NCI-H2029 (cell line): ENCODE measurements at regions not wholly inside any gene's neighbourhood (a gene's known extent, or its start where the extent isn't known, plus 50 kb on each side); places are given as distances from the start of the nearest gene placed in this dataset.
A peak's percentile ranks its signal among the peaks of the same experiment; 100 is the strongest.

Source experiments
- DNase-seq: peaks from one replicate; lab custom pipeline; 2025; lab: John Stamatoyannopoulos, UW

GRCh38 chr2:64283641-64284361 lies 139.6 kb upstream of the PELI1 start:
- DNase-seq = peak; percentile 51

- no peak for DNase-seq
Measured at GRCh38 chr2:64284751-64285150, 140.5 kb upstream of the PELI1 start.

GRCh38 chr2:64287202-64287740 lies 143.1 kb upstream of the PELI1 start:
- no peak for DNase-seq

DNA sequence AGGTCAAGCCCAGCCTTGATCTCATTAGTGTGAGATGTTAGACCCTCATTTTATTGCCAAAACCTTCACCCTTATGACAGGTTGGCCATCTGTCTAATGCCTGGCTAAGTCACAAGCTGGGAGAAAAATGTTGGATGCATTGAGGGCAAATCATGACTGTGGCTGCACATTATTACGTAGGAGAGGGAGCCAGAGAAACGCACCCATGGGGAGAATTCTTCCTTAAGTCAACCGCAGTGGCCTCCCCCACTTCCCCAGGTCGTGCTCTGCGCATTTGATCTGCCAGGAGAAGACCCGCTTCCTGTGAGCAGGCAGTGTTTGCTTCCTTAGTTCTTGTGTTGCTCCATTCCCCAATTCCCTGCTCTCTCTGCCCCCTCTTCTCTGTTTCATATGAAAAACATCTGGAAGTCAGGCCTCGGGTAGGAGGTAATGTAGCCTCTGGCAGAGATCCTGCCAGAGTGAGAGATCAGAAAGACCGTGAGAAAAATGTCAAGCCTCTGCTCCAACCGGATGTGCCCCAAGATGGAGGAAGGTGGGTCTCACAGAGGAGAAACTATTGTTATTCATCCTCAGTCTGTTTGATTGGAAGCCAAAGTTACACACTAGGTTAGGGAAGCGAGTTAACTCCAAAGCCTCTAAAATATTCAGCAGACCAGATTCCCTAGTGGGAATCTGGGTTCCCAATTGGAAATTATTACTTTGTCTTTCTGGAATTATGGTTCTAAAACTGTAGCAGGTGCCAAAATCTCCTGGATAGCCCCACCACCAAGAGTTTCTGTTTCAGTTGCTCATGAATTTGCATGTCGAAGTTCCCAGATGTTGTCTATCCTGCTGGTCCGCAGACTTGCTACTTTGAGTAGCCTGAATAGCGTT lies 144.3 kb upstream of the PELI1 start:
- no peak for DNase-seq

DNA sequence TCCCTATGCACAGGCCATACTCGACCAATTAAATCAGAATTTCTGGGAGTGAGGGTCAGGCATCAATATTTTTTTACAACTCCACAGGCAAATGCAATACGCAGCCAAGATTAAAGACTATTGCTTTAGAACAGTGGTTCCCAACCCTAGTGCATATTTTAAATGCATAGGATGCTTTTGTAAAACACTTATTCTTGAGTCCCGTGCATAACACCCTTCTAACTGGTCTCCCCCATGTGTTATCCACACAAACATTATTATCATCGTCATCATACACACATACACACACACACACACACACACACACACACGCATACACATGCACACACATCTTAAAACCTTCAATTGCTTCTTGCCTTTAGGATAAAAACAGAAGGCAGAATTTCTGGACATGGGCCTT lies 145.0 kb upstream of the PELI1 start:
- no peak for DNase-seq

DNA sequence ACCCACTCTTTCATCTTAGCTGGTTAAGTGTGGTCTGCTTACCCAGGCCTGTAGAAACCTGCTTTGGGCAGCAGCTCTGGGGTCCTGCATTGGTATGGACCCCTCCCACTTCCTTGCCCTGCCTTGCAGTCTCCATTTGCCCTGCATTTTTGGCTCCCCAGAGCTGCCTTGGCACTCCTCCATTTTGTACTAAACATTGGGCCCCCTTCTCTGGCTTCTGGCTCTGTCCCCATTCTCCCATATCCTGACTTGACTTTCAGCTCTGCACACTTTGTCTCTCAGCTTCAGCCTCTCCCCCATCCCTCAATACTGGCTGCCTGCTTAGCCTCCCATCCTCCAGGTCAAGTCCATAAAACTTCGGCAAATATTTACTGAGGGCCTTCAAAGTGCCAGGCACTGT lies 145.5 kb upstream of the PELI1 start:
- DNase-seq = no peak

GRCh38 chr2:64291181-64291580 lies 147.0 kb upstream of the PELI1 start:
- no peak for DNase-seq

GRCh38 chr2:64295326-64296139 lies 151.3 kb upstream of the PELI1 start:
- DNase-seq = no peak

DNA sequence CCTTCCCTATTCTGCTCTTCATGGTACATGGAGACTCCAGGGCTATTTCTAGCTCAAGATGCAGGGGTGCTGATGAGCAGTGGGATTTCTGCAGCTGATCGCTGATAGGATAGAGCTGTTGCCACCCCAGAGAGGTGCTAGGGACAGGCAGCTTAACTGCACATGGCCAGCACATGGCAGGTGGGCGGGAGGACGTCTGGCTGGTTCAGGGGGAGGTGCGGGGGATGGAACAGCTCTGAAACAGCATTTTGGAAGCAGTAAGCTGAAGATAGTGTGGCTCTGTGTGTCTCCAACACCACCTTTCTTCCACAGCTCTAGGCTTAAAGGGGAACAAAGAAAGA lies 151.9 kb upstream of the PELI1 start:
- no peak for DNase-seq

- no peak for DNase-seq
Measured at GRCh38 chr2:64296695-64297346, 152.6 kb upstream of the PELI1 start.

GRCh38 chr2:64298161-64298560 lies 153.9 kb upstream of the PELI1 start:
- no peak for DNase-seq

GRCh38 chr2:64300066-64300465 lies 153.9 kb upstream of the LGALSL start:
- no peak for DNase-seq

DNA sequence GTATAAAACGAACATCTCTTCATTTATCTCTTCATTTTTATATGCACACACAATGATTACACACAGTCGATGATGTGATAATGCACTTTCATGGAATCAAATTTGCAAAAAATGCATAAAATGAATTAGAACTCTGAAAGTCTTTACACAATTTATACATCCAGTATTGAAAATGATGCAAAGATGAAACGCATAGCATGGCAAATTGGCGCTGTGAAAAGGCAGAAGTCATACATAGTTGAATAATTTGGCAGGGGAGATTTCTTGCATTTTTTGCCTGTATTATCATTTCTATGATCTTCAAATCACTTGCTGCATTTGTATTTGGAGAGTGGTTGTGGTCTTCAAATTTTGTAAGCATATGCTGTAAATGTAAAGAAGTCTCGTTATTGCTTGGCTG lies 150.7 kb upstream of the LGALSL start:
- DNase-seq = no peak

- no peak for DNase-seq
Measured at GRCh38 chr2:64307421-64307820, 146.5 kb upstream of the LGALSL start.

- DNase-seq = no peak
Measured at GRCh38 chr2:64311191-64311910, 142.6 kb upstream of the LGALSL start.

- DNase-seq = no peak
Measured at GRCh38 chr2:64311948-64312621, 141.9 kb upstream of the LGALSL start.

- no peak for DNase-seq
Measured at GRCh38 chr2:64312622-64313397, 141.2 kb upstream of the LGALSL start.

DNA sequence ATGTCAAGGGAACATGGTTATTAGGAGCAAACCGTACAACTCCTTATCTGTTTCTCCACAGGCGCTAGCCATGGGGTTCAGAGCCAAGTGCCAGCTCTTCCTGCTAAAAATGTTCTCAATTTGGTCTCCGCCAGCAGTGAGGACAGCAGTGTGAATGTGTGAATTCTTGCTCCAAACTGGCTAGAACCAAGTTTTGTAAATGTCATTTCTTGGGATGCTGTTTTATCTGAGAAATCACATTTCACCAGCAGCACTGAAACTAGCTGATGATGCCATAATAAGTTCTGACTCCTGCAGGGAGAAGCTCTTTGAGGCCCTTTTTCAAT lies 140.6 kb upstream of the LGALSL start:
- DNase-seq = no peak

GRCh38 chr2:64315291-64315960 lies 138.5 kb upstream of the LGALSL start:
- no peak for DNase-seq
